MCF 10A (cell line): ENCODE measurements at regions not wholly inside any gene's neighbourhood (a gene's known extent, or its start where the extent isn't known, plus 50 kb on each side); places are given as distances from the start of the nearest gene placed in this dataset.

Experiments
- BruUV-seq: library from RNA; stranded (reverse); fragments of 400-500 nt; replicated peaks from 2 replicates; lab custom pipeline; 2021; lab: Mats Ljungman, UMichigan
- CTCF ChIA-PET: fragments of 300-600 bp; sonication (Branson Sonifier 250); formaldehyde crosslinking; extraction: SDS; loops from one replicate; lab custom pipeline; 2021; ENCODE audit warnings: antibody characterized with exemption, inconsistent platforms; lab: Yijun Ruan, JAX
- POLR2A ChIA-PET: fragments of 300-600, 350-650 bp; sonication (Branson Sonifier 250); formaldehyde crosslinking; extraction: SDS; loops from one replicate; lab custom pipeline; 2020; ENCODE audit warnings: antibody characterized with exemption, inconsistent platforms; lab: Yijun Ruan, JAX
- DNase-seq: peaks from one replicate; pipeline ENCODE4 v3.0.0-alpha.2; 2018; ENCODE audit not compliant: unreplicated experiment
- H3K27ac Mint-ChIP-seq: one replicate; pipeline ENCODE4 v1.8.0; 2022; ENCODE audit warnings: mild to moderate bottlenecking, low read depth, mixed read lengths; ENCODE audit not compliant: unreplicated experiment
- H3K27me3 Mint-ChIP-seq: one replicate; pipeline ENCODE4 v1.8.0; 2022; ENCODE audit warnings: mixed read lengths; ENCODE audit not compliant: insufficient read depth, unreplicated experiment
- H3K36me3 Mint-ChIP-seq: one replicate; pipeline ENCODE4 v1.8.0; 2022; ENCODE audit warnings: mild to moderate bottlenecking, moderate library complexity, mixed read lengths; ENCODE audit not compliant: insufficient read depth, unreplicated experiment
- H3K4me1 Mint-ChIP-seq: one replicate; pipeline ENCODE4 v1.8.0; 2022; ENCODE audit warnings: mixed read lengths; ENCODE audit not compliant: insufficient read depth, unreplicated experiment
- H3K4me3 Mint-ChIP-seq: one replicate; pipeline ENCODE4 v1.8.0; 2022; ENCODE audit warnings: mild to moderate bottlenecking, moderate library complexity, mixed read lengths; ENCODE audit not compliant: unreplicated experiment
- H3K9me3 Mint-ChIP-seq: one replicate; pipeline ENCODE4 v1.8.0; 2022; ENCODE audit warnings: mixed read lengths; ENCODE audit not compliant: unreplicated experiment
- intact Hi-C: fragments of 100-400 bp; cut with micrococcal nuclease; formaldehyde crosslinking; loops from 2 replicates; pipeline ENCODE4 v1.14.1; 2022
- TF ChIP-seq, protein P1 (sequence below): fragments of 200-600 bp; IDR thresholded peaks from one replicate; pipeline ENCODE4 v1.8.0; 2022; ENCODE audit warnings: antibody characterized with exemption, mild to moderate bottlenecking; ENCODE audit not compliant: unreplicated experiment

DNA sequence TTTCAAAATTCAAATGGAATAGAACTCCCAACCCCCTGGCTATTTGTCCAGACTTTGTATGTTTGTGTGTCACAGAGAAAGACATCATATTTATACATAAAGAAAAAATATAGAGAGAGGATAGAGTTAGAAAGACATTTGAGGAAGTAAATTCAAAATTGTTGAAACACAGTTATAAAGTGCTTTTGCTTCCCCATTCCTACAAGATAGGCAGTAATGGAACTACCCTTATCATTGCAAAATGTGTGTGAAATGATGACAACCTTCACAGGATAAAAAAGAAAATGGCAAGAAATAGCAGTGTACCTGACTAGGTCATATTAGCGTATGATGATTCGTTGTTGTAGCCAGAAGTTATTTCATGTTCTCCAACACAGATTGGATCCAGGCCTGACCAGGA lies 63.1 kb downstream of the FZD1 start:
- Mint-ChIP-seq H3K27ac (no peak overlapping the region), H3K4me3 (no peak overlapping the region), H3K27me3 (no peaks in the 10 kb centered on the region), H3K36me3 (no peaks in the 10 kb centered on the region), H3K4me1 (no peaks in the 10 kb centered on the region), H3K9me3 (no peaks in the 10 kb centered on the region)
- no peak for DNase-seq
- ChIA-PET CTCF (no interaction called here), POLR2A (no interaction called here)
- intact Hi-C loops: no loop called here
- TF ChIP-seq, protein P1, sequence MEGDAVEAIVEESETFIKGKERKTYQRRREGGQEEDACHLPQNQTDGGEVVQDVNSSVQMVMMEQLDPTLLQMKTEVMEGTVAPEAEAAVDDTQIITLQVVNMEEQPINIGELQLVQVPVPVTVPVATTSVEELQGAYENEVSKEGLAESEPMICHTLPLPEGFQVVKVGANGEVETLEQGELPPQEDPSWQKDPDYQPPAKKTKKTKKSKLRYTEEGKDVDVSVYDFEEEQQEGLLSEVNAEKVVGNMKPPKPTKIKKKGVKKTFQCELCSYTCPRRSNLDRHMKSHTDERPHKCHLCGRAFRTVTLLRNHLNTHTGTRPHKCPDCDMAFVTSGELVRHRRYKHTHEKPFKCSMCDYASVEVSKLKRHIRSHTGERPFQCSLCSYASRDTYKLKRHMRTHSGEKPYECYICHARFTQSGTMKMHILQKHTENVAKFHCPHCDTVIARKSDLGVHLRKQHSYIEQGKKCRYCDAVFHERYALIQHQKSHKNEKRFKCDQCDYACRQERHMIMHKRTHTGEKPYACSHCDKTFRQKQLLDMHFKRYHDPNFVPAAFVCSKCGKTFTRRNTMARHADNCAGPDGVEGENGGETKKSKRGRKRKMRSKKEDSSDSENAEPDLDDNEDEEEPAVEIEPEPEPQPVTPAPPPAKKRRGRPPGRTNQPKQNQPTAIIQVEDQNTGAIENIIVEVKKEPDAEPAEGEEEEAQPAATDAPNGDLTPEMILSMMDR: no peak
- no TSS peak for BruUV-seq

DNA sequence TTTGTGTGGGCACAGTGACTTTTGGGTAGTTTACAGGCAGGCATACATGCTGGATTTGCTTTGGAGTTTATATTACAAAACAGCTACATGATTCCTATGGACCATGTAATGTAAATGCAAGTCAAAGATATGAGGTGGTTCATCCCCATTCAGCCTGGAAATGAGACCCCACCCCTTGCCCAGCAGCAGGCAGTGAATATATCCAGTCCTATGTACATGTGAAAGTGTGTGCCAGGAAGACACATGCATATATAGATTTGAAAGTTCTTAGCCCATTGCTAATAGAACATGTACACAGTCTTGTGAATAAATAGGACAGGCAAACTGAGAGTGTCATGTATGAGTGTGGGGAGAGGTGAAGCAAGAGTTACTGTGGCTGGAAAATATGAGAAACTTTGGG lies 65.3 kb downstream of the FZD1 start:
- H3K9me3 Mint-ChIP-seq: no peaks in the 10 kb centered on the region
- no peaks in the 10 kb centered on the region for H3K27me3 Mint-ChIP-seq
- TF ChIP-seq, protein P1: no peak
- no peak overlapping the region for H3K4me3 Mint-ChIP-seq
- H3K36me3 Mint-ChIP-seq: no peaks in the 10 kb centered on the region
- intact Hi-C loops: no loop called here
- BruUV-seq: no TSS peak
- no peak overlapping the region for H3K27ac Mint-ChIP-seq
- CTCF ChIA-PET: interaction anchor here (0.6 kb wide), 1 partner anchor 454 kb away, joined by 3 read pairs; no protein-coding TSS in a partner anchor
- POLR2A ChIA-PET: no interaction called here
- H3K4me1 Mint-ChIP-seq: no peaks in the 10 kb centered on the region
- no peak for DNase-seq

DNA sequence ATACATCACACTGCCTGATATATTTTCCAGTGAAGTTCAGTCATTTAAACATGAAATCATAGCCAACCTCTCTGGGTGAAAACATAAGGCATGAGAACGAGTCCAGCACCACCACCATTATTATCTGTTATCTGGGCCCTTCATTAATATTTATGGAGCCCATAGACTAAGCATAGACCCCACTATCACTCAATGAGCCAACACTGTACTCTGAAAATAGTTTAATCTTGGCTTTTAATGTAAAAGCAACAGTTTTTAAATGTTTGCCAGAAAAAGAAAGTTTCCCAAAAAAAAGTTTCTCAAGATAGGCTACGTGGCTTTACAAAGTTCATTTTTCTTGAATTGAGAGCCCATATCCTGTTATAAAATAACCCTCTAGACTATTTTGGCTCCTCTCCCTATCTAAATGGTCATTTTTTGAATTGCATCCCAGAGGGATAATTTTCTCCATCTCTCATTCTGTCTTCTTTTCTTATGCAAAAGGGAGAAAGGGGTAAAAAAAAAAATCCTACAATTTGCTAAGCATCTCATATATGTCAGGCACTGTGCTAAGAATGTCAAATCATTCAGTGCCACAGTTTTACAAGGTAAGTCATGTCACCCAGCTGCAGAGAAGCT lies 66.1 kb downstream of the FZD1 start:
- H3K4me3 Mint-ChIP-seq: no peak overlapping the region
- ChIA-PET CTCF (no interaction called here), POLR2A (no interaction called here)
- no peaks in the 10 kb centered on the region for H3K9me3 Mint-ChIP-seq
- BruUV-seq: no TSS peak
- DNase-seq: no peak
- intact Hi-C loops: no loop called here
- H3K36me3 Mint-ChIP-seq: no peaks in the 10 kb centered on the region
- TF ChIP-seq, protein P1: no peak
- no peaks in the 10 kb centered on the region for H3K4me1 Mint-ChIP-seq
- H3K27me3 Mint-ChIP-seq: no peaks in the 10 kb centered on the region
- H3K27ac Mint-ChIP-seq: no peak overlapping the region

DNA sequence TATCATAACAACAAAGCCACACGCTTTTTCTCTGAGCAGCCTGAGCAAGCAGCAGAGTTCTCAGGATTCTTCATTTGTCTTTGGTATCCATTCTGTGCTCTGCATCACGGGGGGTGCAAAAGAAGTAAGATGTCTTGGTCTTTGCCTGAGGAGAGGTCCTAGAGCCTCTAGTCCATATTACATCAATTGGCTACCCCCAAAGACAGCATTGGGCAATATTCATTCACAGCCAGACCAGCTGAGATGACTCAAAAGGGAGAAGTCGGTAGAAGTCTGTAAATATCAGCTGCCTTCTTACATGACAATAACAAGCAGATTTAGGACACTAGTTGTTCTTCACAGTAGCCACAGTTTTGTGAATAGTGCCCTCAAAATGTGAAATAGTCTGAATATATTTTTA lies 66.6 kb downstream of the FZD1 start:
- H3K27me3 Mint-ChIP-seq: no peaks in the 10 kb centered on the region
- H3K4me3 Mint-ChIP-seq: no peak overlapping the region
- no peak for DNase-seq
- BruUV-seq: no TSS peak
- no peaks in the 10 kb centered on the region for H3K36me3 Mint-ChIP-seq
- CTCF ChIA-PET: no interaction called here
- intact Hi-C loops: no loop called here
- POLR2A ChIA-PET: no interaction called here
- no peaks in the 10 kb centered on the region for H3K9me3 Mint-ChIP-seq
- no peak overlapping the region for H3K27ac Mint-ChIP-seq
- no peaks in the 10 kb centered on the region for H3K4me1 Mint-ChIP-seq
- TF ChIP-seq, protein P1: no peak
